Kidney epithelial cell (primary cell): ENCODE measurements at regions not wholly inside any gene's neighbourhood (a gene's known extent, or its start where the extent isn't known, plus 50 kb on each side); places are given as distances from the start of the nearest gene placed in this dataset.
"Not testable (repeated sequence)": the region's sequence is repeated elsewhere in the genome, so short reads cannot be mapped to it uniquely, and the experiment has no call there.

Experiments used
- DNase-seq: peaks from one replicate; pipeline ENCODE4 v3.0.0-alpha.2; 2010; ENCODE audit warnings: low read depth
- H3K27me3 ChIP-seq: 2 replicates; pipeline ENCODE4 v1.6.0; 2011; ENCODE audit warnings: low read length; ENCODE audit not compliant: control insufficient read depth, insufficient read depth
- H3K36me3 ChIP-seq: 2 replicates; pipeline ENCODE4 v1.5.1; 2011; ENCODE audit warnings: low read length; ENCODE audit not compliant: control insufficient read depth, insufficient read depth
- H3K4me3 ChIP-seq: 2 replicates; pipeline ENCODE4 v1.5.1; 2011; ENCODE audit warnings: low read depth, mild to moderate bottlenecking, control low read depth, low read length
- TF ChIP-seq, protein P1 (sequence below): IDR thresholded peaks from 2 replicates; pipeline ENCODE4 v1.5.1; 2011; ENCODE audit warnings: mild to moderate bottlenecking, moderate library complexity, low read length, control low read depth, inconsistent platforms; ENCODE audit not compliant: insufficient read depth, poor library complexity, severe bottlenecking

DNA sequence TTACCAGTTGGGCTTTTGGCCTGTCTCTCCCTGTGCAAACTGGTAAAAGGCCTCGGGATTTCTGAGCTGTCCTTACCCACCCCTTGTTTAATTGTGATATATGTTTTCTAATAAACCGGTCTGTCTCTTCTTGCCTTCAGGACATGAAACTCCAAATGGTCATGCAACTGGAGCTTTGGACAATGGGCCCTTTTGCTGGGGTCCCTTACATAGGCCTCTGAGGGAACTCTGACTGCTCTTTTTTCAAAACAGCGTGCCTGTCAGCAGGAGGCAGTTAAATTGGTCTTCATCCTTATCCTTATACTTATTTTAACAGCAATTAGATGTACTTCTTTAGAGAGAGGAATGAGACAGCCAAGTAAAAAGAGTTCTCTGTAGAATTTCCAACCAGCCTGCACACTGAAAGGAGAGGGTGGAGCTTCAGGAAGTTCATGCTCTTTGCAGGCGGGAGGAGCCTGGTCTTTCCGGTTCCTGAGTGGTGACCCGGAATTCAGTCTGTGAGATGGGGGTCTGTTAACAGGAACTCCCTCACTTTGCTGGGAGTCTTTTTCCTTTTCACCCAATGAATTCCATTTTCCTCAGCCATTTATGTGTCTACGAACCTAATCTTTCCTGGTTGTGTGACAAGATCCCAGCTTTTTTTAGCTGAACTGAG lies 299.6 kb upstream of the GJE1 start:
- TF ChIP-seq, protein P1, sequence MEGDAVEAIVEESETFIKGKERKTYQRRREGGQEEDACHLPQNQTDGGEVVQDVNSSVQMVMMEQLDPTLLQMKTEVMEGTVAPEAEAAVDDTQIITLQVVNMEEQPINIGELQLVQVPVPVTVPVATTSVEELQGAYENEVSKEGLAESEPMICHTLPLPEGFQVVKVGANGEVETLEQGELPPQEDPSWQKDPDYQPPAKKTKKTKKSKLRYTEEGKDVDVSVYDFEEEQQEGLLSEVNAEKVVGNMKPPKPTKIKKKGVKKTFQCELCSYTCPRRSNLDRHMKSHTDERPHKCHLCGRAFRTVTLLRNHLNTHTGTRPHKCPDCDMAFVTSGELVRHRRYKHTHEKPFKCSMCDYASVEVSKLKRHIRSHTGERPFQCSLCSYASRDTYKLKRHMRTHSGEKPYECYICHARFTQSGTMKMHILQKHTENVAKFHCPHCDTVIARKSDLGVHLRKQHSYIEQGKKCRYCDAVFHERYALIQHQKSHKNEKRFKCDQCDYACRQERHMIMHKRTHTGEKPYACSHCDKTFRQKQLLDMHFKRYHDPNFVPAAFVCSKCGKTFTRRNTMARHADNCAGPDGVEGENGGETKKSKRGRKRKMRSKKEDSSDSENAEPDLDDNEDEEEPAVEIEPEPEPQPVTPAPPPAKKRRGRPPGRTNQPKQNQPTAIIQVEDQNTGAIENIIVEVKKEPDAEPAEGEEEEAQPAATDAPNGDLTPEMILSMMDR, result no peak

GRCh38 chr6:141830530-141830929 lies 302.2 kb upstream of the GJE1 start:
- Histone ChIP-seq H3K36me3 (no peaks in the 10 kb centered on the region), H3K27me3 (no peaks in the 10 kb centered on the region), H3K4me3 (no peak overlapping the region)
- no peak for DNase-seq
- TF ChIP-seq, protein P1, result no peak

More for the DNA sequence above, 299.6 kb upstream of the GJE1 start:
- no peak for DNase-seq
- Histone ChIP-seq H3K27me3 (no peaks in the 10 kb centered on the region), H3K4me3 (no peak overlapping the region), H3K36me3 (no peaks in the 10 kb centered on the region)

GRCh38 chr6:141829566-141830360 lies 303.0 kb upstream of the GJE1 start:
- no peak for DNase-seq
- TF ChIP-seq, protein P1, result no peak
- Histone ChIP-seq H3K27me3 (no peaks in the 10 kb centered on the region), H3K36me3 (no peaks in the 10 kb centered on the region), H3K4me3 (no peak overlapping the region)

DNA sequence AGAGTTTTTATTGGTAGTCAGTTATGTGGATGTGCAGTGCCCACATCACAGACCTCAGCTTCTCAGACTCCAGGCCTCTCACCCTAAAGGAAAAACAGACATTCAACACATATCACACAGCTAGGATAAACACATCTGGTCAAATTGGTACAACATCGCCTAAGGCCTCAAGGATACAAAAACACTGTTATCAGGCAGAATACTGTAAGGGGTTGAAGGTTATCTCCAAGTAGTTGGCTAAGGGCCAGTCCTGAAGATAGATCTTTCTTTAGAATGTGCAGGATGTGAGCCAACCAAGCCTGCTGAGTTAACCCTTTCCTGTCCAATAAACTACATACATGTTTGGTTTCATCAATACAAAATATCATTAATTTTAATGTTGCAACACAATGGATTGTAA lies 308.4 kb upstream of the GJE1 start:
- Histone ChIP-seq H3K36me3 (no peaks in the 10 kb centered on the region), H3K27me3 (no peaks in the 10 kb centered on the region), H3K4me3 (no peak overlapping the region)
- TF ChIP-seq, protein P1, result no peak
- no peak for DNase-seq

DNA sequence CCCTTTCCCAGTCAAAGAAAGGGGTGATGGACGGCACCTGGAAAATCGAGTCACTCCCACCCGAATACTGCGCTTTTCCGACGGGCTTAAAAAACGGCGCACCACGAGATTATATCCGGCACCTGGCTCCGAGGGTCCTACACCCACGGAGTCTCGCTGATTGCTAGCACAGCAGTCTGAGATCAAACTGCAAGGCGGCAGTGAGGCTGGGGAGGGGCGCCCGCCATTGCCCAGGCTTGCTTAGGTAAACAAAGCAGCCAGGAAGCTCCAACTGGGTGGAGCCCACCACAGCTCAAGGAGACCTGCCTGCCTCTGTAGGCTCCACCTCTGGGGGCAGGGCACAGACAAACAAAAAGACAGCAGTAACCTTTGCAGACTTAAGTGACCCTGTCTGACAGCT lies 317.7 kb upstream of the GJE1 start:
- not testable (repeated sequence) for H3K4me3 ChIP-seq, H3K36me3 ChIP-seq, DNase-seq, H3K27me3 ChIP-seq

- no peak overlapping the region for H3K4me3 ChIP-seq
- TF ChIP-seq, protein P1, result no peak
- no peaks in the 10 kb centered on the region for H3K36me3 ChIP-seq
- DNase-seq, result no peak
- no peaks in the 10 kb centered on the region for H3K27me3 ChIP-seq
Measured at GRCh38 chr6:141809901-141810300, 322.8 kb upstream of the GJE1 start.
